GM06990 (cell line): ENCODE measurements at regions not wholly inside any gene's neighbourhood (a gene's known extent, or its start where the extent isn't known, plus 50 kb on each side); places are given as distances from the start of the nearest gene placed in this dataset.

Experiments used
- DNase-seq: peaks from one replicate; pipeline ENCODE4 v3.0.0-alpha.2; 2011; ENCODE audit not compliant: insufficient read length; ENCODE audit errors: extremely low read depth
- H3K27me3 ChIP-seq: replicated peaks from 2 replicates; pipeline ENCODE4 v1.6.0; 2011; ENCODE audit warnings: low read length; ENCODE audit not compliant: control insufficient read depth, insufficient read depth
- H3K36me3 ChIP-seq: 2 replicates; pipeline ENCODE4 v1.5.1; 2011; ENCODE audit warnings: low read length; ENCODE audit not compliant: control insufficient read depth, insufficient read depth
- H3K4me3 ChIP-seq: replicated peaks from 2 replicates; pipeline ENCODE4 v1.5.1; 2011; ENCODE audit warnings: low read depth, mild to moderate bottlenecking, control low read depth, low read length
- CTCF ChIP-seq: IDR thresholded peaks from 2 replicates; pipeline ENCODE4 v1.5.1; 2011; ENCODE audit warnings: low read length, control low read depth, mild to moderate bottlenecking, inconsistent platforms; ENCODE audit not compliant: insufficient read depth, poor library complexity, severe bottlenecking

DNA sequence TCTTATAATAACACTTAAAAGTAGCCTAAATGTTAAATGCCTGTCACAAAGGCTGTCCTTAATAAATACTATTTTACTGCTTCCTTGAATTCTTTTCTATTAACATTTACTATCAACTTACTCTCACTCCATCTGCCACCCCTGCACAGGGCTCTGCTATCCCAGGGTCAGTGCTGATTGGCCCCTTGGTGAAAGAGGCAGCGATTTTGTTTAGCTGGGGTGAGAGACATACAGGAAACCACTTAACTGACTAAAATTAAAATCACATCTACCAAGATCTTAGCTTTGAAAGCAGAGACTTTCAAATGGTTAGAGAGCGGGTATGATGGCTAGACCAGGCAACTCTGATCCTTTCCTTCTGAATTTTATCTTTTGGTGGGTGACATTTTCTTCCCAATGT lies 149.9 kb upstream of the HTR2A start:
- H3K36me3 ChIP-seq = no peaks in the 10 kb centered on the region
- H3K27me3 ChIP-seq = no peaks in the 10 kb centered on the region
- no peak for DNase-seq
- TF ChIP-seq CTCF = no peak
- no peak overlapping the region for H3K4me3 ChIP-seq

DNA sequence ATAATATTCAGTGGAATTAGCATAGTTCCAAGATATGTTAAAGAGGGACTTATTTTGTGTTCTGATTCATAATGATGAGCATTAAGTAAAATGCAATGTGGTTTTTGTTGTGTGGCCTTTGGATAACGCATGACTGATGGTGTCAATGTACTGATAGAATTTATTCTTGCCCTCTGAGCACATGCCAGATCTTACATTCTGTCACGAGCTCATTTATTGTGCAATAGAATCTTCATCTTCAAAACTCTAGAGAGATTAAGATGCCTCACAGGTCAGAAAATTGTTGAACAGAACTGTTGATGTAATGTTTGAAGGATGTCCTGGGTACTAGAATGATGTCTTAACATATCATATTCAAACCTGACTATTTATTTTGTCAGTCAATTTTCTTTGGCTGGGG lies 148.0 kb upstream of the HTR2A start:
- Histone ChIP-seq H3K4me3 (no peak overlapping the region), H3K27me3 (no peaks in the 10 kb centered on the region), H3K36me3 (no peaks in the 10 kb centered on the region)
- TF ChIP-seq CTCF = no peak
- no peak for DNase-seq

- Histone ChIP-seq H3K4me3 (no peak overlapping the region), H3K36me3 (no peaks in the 10 kb centered on the region), H3K27me3 (no peaks in the 10 kb centered on the region)
- TF ChIP-seq CTCF = no peak
- no peak for DNase-seq
Measured at GRCh38 chr13:47039106-47039505, 142.3 kb upstream of the HTR2A start.

DNA sequence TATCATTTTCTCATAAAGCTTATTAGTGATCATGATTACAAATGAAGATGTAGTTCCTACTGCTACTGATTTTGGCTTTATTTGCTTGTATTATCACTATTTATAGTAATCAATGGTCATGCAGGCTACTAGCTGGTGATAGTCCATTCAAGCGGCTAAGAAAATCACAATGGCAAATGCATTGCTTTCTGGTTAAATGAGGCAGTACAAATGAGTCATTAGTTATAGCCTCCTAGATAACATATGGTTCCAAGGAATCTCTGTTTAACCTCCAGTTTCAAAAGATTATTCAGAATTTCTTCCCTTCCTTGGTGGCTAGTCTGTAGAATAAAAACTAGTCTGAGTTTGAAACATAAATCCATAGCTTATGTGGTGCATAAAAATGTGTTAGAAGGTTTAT lies 141.3 kb upstream of the HTR2A start:
- no peaks in the 10 kb centered on the region for H3K36me3 ChIP-seq
- H3K27me3 ChIP-seq = no peaks in the 10 kb centered on the region
- H3K4me3 ChIP-seq = no peak overlapping the region
- no peak for TF ChIP-seq CTCF
- no peak for DNase-seq

DNA sequence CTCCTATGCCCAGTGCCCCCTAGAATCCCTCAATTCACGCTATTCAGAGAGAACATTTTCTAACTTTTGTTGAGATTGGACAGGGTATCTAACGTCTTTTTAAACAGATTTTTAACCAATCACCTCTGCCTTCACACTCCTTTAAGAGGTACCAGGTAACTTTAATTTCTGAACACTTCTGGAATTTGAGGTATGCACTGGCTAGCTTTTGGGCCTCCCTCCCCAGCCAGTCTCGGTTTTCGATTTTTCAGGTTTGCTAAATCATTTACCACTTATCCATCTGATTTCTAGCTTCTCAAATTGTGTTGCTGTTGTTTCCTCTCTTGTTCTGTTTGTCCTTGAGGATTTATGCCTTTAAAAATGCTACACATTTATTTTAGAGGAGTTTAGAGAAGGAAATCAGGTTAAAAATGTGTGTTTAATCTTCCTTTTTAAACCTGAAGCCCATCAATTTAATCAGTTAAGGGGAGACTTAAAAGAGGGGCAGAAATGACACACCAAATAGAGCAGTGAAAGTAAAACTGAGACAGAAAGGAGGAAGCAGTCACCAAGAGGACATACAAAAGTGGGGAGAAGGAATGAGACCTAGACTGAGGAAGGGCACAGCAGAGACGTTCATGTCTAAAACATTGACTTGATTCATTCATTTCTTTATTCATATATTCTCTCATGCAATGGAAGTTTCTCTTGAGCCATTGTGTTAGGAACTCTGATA lies 139.6 kb upstream of the HTR2A start:
- Histone ChIP-seq H3K27me3 (no peaks in the 10 kb centered on the region), H3K36me3 (no peaks in the 10 kb centered on the region), H3K4me3 (no peak overlapping the region)
- DNase-seq = peak; percentile 30
- TF ChIP-seq CTCF = no peak

- no peaks in the 10 kb centered on the region for H3K27me3 ChIP-seq
- DNase-seq = no peak
- no peaks in the 10 kb centered on the region for H3K36me3 ChIP-seq
- TF ChIP-seq CTCF = no peak
- H3K4me3 ChIP-seq = no peak overlapping the region
Measured at GRCh38 chr13:47033216-47033615, 136.4 kb upstream of the HTR2A start.
